D721Med (cell line): ENCODE measurements at regions not wholly inside any gene's neighbourhood (a gene's known extent, or its start where the extent isn't known, plus 50 kb on each side); places are given as distances from the start of the nearest gene placed in this dataset.

Experiments
- DNase-seq: peaks from one replicate; pipeline ENCODE4 v3.0.0; 2011; ENCODE audit warnings: low spot score; ENCODE audit not compliant: insufficient read length
- FAIRE-seq: peaks from 2 replicates; lab custom pipeline; 2011; peaks lifted over from hg19 to GRCh38; lab: Jason Lieb, UNC
- CTCF ChIP-seq: IDR thresholded peaks from 2 replicates; pipeline ENCODE4 v1.5.1; 2012; ENCODE audit warnings: mild to moderate bottlenecking, control low read depth; ENCODE audit not compliant: insufficient read depth; ENCODE audit errors: missing control alignments

- FAIRE-seq (no peak), DNase-seq (no peak)
- TF ChIP-seq CTCF: no peak
Measured at GRCh38 chr1:94741510-94741909, 78.6 kb upstream of the SLC44A3 start.

- no peak for TF ChIP-seq CTCF
- DNase-seq (no peak), FAIRE-seq (no peak)
Measured at GRCh38 chr1:94739521-94740061, 80.6 kb upstream of the SLC44A3 start.

GRCh38 chr1:94738371-94738770 is 81.8 kb upstream of the SLC44A3 start:
- TF ChIP-seq CTCF: no peak
- FAIRE-seq (no peak), DNase-seq (no peak)

- TF ChIP-seq CTCF: no peak
- no peak for FAIRE-seq
- DNase-seq: no peak
Measured at GRCh38 chr1:94737124-94737998, 82.8 kb upstream of the SLC44A3 start.

- no peak for FAIRE-seq
- no peak for DNase-seq
Measured at GRCh38 chr1:94736549-94736948, 83.6 kb upstream of the SLC44A3 start.

GRCh38 chr1:94736073-94736472 is 84.1 kb upstream of the SLC44A3 start:
- no peak for TF ChIP-seq CTCF
- DNase-seq: no peak
- no peak for FAIRE-seq

More at GRCh38 chr1:94736549-94736948, 83.6 kb upstream of the SLC44A3 start:
- no peak for TF ChIP-seq CTCF
